Right ventricle myocardium superior (tissue), 1 donor: ENCODE measurements at regions not wholly inside any gene's neighbourhood (a gene's known extent, or its start where the extent isn't known, plus 50 kb on each side); places are given as distances from the start of the nearest gene placed in this dataset.
"Not testable (repeated sequence)": the region's sequence is repeated elsewhere in the genome, so short reads cannot be mapped to it uniquely, and the experiment has no call there.

Source experiments
- ATAC-seq: fragments of 200-7000 bp; cut with Tn5 transposase; one replicate; pipeline ENCODE4 v1.9.1; 2020; ENCODE audit warnings: mild to moderate bottlenecking; ENCODE audit not compliant: poor library complexity
- DNase-seq: peaks from one replicate; pipeline ENCODE4 v3.0.0-alpha.2; 2020
- intact Hi-C: fragments of 100-400 bp; cut with DNase I; formaldehyde crosslinking; loops from one replicate; pipeline ENCODE4 v1.11.2; 2022
- donor health status: DM: no; HTN: yes; CAD: no; lungs with severe emphysema.

DNA sequence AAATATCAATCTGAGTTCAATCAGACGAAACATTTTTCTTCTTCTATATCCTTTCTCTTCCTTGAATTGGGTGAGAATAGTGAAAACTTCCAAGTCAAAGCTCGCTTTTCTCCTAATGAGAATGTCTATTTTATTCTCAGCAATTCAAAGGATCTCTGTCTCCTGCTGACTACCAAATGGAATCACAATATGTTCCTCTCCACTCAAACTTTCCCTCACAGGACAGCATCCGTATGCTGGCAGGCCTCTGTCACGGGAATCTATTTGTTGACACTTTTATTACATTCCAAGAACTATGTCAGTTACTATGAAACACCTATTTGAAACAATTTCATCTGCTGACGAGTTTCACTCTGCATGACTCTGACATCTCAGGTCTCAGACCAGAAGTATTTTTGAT lies 1196.6 kb downstream of the CDH11 start:
- intact Hi-C loops, result no loop called here
- ATAC-seq (no peak), DNase-seq (no peak)

DNA sequence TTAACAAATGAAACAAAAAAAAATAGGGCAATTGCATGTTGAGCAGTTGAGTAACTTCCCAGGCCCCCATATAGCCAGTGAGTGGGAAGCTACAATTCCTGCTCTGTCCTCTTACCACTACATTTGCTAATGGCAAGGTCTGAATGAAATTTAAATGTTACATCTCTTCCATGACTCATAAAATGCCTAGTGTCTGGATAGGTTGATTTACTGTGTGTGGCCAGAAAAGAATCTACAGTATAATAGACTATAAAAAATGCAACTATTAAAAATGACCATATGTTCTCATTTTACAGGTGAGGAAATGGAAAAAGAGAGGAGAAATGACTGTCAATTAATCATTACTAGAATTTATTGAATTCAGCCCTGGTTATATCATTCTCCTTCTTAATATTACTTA lies 1199.3 kb downstream of the CDH11 start:
- DNase-seq, result no peak
- ATAC-seq, result no peak
- intact Hi-C loops, result no loop called here

DNA sequence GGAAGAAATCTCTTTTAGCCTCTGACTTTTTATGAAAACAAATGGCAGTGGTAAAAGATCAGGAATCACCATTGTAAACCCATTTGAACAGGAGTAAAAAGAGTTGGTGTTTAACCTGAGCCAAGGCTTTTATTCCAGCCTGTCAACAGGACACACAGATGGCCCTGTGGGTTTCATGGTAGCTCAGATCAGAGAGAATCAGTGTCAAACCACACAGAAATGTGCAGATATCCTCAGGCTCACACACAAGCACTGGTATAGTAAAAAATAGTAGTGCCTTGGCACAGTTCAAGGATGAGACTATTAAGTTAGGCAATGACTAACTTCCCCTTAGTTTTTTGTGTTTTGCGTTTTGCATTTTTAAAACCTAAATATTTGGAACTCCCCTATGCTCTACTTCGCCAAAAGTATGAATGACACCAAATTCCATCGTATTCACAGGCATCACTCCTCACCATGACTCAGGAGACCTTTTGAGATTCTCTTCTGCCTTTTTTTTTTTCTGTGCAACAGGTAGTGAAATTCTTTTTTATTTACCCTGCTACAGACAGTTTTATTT lies 1200.0 kb downstream of the CDH11 start:
- intact Hi-C loops, result no loop called here
- ATAC-seq (no peak), DNase-seq (no peak)

DNA sequence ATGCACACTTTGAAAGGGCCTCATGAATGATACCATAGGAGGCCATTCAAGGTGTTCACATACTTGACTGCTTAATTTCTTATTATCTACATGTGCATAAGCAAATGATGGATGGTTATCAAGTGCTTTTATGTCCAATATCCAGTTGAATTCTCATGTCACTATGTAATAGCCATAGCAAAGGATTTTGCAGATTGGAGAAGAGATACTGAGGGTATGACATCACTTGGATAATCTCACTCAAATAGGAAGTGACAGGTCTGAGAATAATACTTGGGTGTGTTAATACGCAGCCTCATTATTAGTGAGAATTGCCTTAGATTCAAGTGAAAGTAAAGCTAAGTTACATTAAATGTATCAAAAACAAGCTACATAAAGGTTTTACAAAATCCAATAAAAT lies 1208.6 kb downstream of the CDH11 start:
- no peak for ATAC-seq
- DNase-seq, result no peak
- intact Hi-C loops, result no loop called here

DNA sequence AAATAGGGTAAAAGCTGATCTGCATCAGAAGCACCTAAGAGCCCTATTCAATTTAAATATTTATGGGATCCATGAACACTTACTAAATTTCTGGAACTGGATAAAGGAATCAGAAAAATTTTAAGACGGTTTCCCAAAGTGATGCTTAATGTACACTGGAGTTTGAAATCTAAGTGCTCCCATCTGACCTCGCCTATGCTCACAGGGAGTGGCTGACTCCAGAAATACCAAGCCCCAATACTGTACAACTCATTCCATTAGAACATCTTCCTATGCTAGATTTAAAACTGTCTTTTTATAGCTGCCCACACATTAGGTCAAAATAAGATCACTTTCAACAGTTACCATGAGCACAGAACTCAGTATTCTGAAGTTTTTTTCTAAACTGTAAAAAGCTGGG lies 1214.6 kb downstream of the CDH11 start:
- no peak for DNase-seq
- intact Hi-C loops, result no loop called here

DNA sequence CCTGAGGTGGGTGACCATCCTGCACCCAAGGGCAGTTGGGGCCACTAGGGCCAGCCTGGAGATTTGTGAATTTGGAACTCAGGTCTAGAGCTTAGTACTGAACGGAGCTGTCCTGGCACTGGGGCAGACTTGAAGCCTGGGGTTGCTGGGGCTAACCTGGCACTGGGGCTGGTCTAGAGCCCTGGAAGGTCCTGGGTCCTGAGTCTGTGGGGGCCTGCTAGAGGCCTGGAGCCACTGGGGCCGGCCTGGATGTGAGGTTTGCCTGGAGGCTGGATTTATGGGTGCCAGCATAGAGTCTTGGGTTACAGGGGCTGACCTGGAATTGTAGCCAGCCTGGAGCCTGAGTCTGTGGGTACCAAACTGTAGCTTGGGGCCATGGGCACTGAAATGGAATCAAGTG lies 1216.9 kb downstream of the CDH11 start:
- no peak for ATAC-seq
- DNase-seq, result no peak
- intact Hi-C loops, result no loop called here

More for the DNA sequence above, 1214.6 kb downstream of the CDH11 start:
- ATAC-seq, result no peak

DNA sequence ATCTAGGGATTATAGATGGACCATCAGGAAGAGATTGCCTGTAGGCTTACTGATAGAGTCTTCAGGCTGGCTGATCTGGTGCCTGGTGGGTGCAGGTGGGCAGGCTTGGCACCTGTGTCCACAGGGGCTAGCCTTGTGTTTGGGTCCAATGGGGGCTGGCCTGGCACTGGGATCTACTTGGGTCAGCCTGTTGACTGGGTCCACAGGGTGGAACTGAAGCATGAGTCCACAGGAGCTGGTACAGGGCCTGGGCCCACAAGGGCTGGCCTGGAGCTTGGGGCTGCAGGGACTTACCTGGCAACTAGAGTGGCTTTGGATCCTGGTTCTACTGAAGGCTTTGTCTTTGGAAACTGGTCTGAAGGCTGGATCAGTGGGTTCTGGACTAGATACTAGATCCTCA lies 1217.7 kb downstream of the CDH11 start:
- no peak for ATAC-seq
- intact Hi-C loops, result no loop called here
- no peak for DNase-seq

DNA sequence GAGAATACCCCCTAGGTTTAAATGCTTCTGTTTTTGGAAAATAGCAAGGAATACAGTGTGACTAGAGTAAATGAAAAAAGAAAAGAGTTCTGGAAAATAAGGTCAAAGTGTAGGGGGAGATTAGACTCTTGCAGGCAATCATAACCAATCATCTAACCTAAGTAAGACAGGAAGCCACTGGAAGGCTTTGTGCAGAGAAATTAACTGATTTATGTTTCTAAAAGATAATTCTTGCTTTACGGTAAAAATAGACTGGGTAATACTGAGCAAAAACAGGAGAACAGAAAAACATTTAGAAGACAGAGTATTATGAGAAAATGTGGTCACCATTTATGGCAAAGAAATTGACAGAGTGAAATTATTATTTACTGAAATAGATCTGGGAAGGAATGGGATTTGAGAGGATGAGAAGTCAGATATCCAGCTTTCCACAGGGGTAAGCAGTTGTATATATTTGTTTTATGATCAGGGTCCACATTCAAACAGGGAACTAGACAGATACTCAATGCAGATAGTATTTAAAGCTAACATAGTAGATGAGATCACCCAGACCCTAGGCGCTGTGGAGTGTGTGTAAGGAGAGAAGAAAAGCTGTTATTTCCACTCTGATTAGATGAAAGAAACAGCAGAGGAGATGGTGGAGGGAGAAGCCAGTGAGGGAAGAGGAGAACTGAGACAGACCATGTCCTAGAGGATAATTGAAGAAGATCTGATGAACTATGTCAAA lies 1225.3 kb downstream of the CDH11 start:
- no peak for ATAC-seq

DNA sequence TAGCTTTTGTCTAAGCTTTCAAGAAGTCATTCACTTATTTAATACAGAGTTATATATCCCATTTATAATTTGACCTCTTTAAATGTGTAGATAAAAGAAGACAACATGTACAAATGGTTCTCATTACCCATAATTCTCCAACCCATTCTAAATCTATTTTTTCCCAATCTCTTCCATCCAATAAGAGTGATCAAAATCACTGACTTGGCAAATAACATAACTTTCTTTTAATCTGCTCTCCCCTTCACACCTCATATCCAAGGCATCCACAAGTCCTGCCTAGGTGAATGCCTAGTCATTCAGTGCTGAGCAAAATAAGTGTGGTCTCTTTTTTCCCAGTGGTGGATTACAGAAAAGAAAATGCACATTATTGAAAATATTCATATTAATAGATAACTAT lies 1231.1 kb downstream of the CDH11 start:
- DNase-seq (no peak), ATAC-seq (no peak)
- intact Hi-C loops, result no loop called here

More for the DNA sequence above, 1225.3 kb downstream of the CDH11 start:
- no peak for DNase-seq
- intact Hi-C loops, result no loop called here

DNA sequence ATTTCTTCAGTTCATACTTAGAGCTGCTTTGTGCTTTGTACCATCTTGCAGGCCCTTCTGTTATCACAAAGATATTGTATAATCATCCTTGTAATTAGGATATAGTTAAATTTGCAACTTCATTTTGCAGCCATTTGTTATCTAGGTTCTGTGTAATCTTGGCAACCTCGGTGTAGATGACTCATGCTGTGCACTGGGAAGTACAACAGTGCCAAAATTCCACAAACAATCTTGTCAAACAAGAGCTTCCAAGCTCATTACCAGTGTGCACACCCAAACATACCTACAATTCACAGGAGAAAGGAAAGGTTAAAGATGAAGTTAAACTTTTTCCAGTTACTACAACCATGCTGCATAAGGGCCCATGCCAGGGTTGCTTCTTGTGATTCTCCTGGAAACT lies 1231.8 kb downstream of the CDH11 start:
- intact Hi-C loops, result no loop called here
- peak; percentile 98 for ATAC-seq
- no peak for DNase-seq

DNA sequence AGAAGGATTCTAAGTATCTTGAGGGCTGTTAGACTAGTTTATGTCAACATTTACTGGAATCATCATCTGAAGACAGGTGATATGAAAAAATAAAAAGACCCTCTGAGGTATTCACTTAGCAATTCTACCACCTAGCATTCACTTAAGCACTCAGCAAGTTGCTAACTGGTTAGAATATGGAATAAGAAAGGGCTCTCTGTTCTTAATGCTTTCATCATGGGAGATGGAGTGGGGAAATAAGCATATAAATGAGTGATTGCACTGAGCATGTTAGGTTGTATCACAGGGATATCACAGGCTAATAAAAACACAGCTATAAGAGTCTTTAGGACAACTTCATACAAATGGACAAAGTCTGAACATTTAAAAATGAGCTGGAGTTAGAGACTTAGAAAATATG lies 1238.8 kb downstream of the CDH11 start:
- DNase-seq (no peak), ATAC-seq (no peak)
- intact Hi-C loops, result no loop called here

DNA sequence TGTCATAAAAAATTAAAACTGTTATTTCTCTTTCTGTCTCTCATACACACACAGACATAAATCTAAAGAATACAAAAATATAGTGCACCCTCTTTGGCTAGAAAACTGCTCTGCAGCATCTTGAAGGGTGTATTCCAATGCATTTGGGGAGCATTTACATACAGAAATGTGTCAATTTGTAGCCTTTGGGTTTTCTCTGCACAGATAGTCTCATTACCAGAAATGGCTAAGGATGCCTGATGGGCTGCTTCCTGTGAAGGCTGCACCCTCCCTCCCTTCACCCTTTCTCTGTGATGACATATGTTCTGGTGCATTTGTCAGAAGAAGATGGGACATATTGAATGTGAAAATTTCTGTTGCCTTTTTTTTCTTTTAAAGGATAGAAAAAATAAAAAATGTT lies 1239.3 kb downstream of the CDH11 start:
- intact Hi-C loops, result no loop called here
- DNase-seq (no peak), ATAC-seq (no peak)

DNA sequence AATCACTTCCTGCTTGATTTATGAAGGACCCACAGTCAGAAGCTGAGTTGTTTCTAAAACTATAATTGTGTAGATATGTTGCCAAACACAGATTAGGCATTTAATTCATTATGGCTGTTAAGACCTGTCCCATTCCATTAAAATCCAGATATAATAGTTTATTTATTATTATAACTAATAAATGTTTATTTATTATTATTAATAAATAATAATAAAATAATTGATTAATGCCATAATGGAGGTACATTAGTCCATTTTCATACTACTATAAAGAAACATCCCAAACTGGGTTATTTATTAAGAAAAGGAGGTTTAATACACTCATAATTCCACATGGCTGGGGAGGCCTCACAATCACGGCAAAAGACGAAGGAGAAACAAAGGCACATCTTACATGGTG lies 1240.9 kb downstream of the CDH11 start:
- intact Hi-C loops, result no loop called here
- ATAC-seq, result no peak
- DNase-seq, result no peak

DNA sequence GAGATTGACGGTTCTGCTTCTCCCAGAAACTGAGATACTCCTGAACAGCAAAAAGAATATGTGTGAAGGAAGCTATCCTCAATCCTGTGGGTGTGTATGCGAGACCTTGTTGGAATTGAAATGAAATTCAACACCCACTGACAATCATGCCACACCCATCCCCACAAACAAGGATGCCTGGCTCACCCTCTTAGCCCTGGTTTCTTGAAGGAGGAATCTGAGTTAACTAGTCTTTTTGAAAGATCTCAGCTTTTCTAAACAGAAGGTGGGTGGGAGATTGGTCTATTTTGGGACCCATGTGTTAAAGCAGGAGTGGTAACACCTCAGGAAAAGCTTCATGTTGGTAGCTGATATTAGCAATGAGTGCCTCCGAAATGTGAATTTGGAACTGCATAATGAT lies 1244.5 kb downstream of the CDH11 start:
- intact Hi-C loops, result no loop called here
- DNase-seq, result no peak
- no peak for ATAC-seq

DNA sequence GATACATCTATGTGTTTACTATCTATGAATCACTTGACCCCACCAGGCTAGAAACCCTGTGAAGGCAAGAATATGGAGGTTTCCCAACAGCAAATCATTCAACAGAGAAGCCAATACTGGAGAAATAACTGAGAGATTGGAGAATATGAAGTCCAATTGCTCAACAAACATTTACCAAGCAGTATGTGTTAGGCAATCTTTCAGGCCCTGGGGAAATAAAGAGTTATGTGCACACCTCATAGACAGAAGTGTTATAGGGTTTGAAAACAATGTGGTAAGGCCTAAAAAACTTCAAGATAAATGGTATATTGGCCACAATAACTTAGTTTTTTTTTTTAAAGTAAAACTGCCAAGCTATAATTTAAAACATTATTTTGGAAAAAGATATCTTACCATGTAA lies 1245.8 kb downstream of the CDH11 start:
- peak; percentile 79 for ATAC-seq
- intact Hi-C loops, result no loop called here

DNA sequence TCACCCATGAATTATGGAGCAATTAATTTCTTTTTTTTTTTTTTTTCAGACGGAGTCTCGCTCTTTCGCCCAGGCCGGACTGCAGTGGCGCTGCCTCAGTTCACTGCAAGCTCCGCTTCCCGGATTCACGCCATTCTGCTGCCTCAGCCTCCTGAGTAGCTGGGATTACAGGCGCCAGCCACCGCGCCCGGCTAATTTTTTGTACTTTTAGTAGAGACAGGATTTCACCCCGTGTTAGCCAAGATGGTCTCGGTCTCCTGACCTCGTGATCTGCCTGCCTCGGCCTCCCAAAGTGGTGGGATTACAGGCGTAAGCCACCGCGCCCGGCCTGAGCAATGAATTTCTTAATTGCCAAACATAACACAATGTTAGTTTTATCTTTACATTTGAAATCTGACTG lies 1261.2 kb downstream of the CDH11 start:
- ATAC-seq, intact Hi-C loops, DNase-seq: not testable (repeated sequence)

More for the DNA sequence above, 1245.8 kb downstream of the CDH11 start:
- DNase-seq, result no peak

DNA sequence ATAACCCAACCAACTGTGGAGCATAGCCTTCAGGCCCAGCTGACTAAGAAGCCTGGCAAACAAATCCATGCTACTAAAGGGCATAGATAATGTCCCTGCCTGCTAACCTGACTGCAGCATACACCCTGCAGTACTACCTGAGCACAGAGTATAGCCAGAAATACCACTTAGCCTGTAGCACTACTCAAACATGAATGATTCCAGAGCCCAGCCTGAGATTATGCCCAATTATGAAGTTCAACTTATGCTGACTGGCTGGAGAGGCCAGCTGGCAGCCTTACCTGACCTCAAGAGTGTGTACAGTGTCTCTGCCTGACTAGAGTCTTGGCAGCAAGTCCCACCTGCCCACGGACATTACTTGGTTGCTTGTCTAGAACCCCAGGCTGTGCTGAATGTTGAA lies 1265.3 kb downstream of the CDH11 start:
- DNase-seq (no peak), ATAC-seq (peak; percentile 22)
- intact Hi-C loops, result no loop called here

DNA sequence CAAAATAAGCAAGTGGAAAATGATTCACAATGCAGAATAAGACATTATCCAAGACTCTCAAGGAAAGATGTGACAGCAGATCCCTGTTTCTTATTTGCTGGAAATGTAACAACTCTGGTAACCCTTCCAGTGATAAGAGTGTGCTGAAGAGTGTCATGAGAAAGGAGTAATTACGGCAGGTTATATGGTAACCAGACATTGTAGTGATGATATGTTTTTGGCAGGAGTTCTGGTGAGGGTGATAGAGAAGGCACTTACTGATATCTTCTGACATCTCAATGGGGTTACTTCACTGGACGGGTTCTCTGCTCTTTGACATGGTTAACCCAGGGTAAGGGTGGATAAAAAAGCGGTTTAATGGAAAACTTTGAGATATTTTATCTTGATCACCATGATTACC lies 1270.9 kb downstream of the CDH11 start:
- ATAC-seq (peak; percentile 82), DNase-seq (no peak)
- intact Hi-C loops, result no loop called here

DNA sequence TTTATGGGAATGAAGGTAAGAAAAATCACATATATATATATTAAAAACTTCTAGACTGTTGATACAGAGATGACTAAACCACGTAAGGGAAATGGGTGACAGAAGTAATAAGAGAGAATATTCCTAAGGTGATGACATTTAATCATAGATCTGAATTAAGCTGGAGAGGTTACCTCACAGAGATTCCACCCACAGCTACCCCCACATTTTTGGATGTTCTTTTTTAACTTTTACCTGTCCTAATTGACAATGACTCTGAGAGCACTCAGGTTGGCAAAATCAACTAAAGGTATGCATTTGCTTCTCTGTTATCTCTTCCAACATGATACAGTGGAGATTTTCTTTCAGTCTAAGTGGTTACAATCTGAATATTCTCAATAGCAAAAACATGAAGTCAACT lies 1280.6 kb downstream of the CDH11 start:
- no peak for ATAC-seq
- intact Hi-C loops, result no loop called here
- DNase-seq, result no peak

DNA sequence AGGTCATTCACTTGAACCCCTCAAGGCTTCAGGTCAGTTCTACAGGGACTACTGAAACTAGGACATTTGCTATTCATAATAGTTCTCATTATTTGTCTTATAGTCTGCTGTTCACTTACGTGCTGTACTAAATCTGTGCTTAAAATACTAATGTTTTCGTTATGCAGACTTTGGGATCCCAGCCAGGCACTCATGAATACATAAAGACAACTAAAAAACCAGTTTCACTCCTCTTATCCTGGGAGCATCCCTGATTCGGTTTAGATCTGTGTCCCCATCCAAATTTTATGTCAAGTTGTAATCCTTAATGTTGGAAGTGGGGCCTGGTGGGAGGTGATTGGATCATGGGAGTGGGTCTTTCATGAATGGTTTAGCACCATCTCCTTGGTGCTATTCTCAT lies 1291.8 kb downstream of the CDH11 start:
- intact Hi-C loops, result no loop called here
- DNase-seq (no peak), ATAC-seq (no peak)

DNA sequence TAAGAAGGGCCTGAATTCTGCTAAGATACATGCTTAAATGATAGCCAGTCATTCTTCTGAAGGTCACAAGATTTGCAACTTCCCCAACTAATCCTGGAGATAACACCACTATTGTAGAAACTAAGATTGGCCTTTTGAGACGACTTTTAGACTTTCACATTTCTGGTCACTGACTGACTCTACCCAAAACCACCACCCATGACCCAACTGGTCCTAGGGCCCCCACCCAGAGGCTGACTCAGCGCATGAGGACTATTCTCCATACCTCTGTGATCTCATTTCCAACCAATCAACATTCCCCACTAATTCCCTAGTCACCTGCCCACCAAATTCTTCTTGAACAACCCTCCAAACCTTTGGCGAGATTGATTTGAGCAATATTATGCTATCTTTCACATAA lies 1299.0 kb downstream of the CDH11 start:
- ATAC-seq (no peak), DNase-seq (no peak)
- intact Hi-C loops, result no loop called here
